NCI-H2196 (cell line): ENCODE measurements at regions not wholly inside any gene's neighbourhood (a gene's known extent, or its start where the extent isn't known, plus 50 kb on each side); places are given as distances from the start of the nearest gene placed in this dataset.

ENCODE experiments used
- DNase-seq: peaks from one replicate; lab custom pipeline; 2025; ENCODE audit not compliant: unreplicated experiment; lab: John Stamatoyannopoulos, UW

DNA sequence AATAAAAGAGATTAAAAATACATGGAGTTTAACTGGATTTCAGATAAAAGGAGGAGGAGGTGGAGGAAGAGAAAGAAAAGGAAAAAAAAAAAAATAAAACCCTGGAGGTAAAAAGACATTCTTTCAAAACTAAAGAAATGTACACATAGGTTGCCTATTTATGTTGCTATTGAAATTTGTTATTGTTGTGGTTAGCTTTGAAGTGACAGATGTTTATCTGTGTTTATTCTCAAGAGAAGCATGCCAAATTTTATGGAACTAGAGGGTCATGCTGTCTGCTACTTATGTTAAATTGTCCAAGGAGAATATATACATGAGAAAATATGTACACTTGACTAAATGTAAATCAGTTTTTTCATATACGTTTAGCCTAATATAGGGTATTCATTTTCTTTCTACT is 653.2 kb downstream of the DCDC2C start:
- DNase-seq = no peak

GRCh38 chr2:4357121-4357520 is 653.7 kb downstream of the DCDC2C start:
- DNase-seq = no peak

DNA sequence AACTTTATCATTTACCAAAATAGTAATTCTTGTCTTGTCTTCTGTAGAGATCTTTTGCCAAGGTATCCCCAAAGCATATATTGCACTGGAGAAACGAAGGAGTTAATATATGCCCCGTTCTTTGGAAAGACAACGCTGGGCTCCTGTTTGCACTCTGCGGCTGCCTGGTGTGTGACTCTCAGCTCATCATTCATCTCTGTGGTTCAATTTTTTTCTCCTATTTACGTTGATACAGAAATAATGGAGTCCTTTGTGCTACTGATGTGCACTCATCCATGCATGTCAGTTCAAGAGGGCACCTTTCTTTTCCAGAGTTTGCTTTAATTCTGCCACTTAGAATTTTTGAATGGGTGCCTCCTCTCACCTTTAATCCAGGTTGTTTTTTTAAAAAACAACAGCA is 655.5 kb downstream of the DCDC2C start:
- peak; percentile 18 for DNase-seq

GRCh38 chr2:4368907-4369306 is 665.5 kb downstream of the DCDC2C start:
- DNase-seq = no peak

GRCh38 chr2:4369826-4370419 is 666.5 kb downstream of the DCDC2C start:
- no peak for DNase-seq

DNA sequence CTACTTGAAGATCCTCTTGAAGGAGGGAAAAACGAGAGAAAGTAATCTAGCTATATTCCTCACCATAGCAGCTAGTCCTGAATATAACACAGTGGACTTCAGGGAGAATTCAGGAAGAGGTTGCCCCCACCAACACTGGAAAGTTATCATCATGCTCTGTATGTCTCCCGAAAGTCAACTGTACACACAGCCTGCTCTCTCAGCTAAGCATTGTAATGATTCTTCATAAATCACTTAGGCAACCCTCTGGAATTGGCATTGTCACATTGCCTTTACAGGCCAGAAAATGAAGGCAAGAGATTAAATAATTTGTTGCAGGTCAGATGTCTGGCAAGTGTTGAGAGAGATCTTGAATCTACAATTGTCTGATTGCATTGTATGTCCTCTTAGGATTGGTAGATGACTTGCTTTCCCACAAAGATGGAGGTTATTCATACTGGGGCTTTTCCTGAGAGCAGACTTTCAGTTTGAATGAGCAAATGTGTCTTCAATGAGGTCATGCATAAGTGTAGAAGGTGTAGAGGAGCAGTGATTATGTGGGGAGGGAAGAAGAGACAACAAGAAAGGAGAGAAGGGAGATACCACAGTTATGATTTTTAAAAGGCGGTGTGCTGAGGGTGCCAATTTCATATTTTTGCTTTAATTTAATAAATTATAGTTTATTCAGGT is 667.2 kb downstream of the DCDC2C start:
- DNase-seq = no peak

- DNase-seq = no peak
Measured at GRCh38 chr2:4381049-4381448, 677.7 kb downstream of the DCDC2C start.

DNA sequence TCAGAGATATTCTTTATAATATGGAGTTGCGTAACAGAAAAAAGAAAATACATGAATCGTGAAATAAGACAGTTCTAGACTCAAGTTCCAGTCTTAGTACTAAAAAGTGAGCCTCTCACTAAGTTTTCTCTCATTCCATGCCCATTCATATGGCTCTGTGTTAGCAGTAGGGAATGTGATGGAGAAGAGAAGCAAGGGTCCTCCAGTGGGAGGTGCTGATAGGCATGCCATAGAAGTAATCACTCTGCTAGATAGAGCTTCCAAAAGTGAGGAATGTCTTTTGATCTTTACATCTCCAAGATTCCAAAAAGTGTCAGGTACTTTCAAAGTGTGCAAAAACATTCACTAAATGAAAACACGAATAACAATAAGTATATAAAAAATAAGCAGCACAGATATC is 678.4 kb downstream of the DCDC2C start:
- no peak for DNase-seq

DNA sequence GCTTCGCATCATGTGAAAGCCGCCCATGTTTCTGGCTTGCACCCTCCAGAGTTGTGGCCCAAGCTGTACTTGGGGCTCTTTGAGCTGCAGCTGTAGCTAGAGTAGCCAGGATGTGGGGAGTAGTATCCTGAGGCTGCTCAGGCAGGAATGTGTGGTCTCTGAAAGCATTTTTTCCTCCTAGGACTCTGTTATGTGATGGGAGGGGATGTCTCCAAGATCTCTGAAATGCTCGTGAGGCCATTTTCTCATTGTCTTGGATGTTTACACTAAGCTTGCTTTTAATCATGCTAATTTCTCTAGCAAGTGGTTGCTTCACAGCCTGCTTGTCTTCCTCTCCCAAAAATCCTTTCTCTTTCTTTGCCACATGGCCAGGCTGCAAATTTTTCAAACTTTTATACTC is 687.6 kb downstream of the DCDC2C start:
- DNase-seq = no peak

- no peak for DNase-seq
Measured at GRCh38 chr2:4404363-4404762, 701.0 kb downstream of the DCDC2C start.

DNA sequence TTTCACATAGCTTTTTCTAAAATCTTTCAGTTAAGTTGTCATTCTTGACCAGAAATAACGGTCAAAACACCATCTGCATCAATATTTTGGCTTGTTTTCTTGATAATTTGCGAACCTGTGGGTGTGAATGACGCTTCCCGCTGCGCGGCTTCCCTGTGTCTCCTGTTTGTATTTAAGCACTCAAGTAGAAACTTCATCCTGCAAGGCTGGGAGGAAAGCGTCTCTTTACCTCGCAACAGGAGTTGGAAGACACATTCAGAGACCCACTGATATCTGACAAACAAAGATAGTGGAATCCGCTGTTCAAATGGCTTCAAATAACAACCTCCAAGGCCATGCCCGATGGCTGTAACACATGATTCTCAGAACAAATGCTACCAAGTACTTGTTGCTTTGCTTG is 704.9 kb downstream of the DCDC2C start:
- DNase-seq = no peak

DNA sequence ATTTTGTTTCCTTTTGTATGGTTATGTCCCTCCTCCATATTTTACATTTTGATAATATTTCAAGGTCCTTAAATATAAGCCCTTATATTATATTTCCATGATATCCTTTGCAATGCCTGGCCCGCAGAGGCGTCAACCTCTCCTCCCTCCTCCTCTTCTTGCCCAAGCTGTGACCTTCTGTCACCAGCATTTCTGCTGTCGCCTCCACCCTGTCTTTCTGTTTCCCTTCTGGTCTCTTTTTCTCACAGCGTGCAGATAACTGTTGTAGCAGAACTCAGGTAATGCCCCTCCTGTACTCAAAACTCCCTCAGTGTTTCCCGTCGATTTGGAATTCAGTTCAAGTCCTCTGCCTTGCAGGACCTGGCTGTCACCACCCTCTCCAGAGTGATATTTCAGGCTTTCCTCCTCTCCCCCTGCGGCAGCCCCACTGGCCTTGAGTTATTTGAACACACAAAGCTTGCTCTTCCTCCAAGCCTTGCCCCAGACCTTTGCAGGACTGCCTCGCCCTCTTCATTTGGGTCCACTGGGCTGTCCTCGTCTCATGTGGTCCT is 709.3 kb downstream of the DCDC2C start:
- no peak for DNase-seq

- DNase-seq = no peak
Measured at GRCh38 chr2:4415171-4415570, 711.8 kb downstream of the DCDC2C start.

DNA sequence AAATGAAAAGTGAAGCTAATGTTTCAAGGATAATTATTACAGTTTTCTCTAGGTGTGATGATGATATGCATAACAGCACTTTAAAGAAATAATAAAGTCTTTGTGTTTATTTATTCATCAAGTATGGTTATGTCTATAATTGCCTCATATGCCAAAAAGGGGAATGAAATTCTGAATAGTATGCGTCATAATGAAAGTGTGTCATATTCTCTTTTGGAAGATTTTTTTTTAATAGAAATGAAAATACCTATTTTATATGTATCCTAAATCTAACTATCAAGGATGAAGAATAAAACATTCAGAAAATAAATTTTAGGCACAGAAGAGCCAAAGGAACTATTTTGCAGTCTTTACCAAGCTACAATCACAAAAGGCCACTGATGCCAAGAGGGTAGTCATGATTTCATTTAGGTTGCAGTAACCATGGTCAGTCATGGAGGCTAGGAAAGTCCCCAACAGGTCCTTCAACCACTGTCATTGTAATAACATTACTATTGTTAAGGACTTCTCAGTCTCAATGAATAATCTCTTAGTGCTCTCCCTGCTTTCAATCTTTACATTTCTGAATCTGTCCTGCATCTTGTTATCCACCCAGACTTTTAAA is 712.5 kb downstream of the DCDC2C start:
- no peak for DNase-seq

DNA sequence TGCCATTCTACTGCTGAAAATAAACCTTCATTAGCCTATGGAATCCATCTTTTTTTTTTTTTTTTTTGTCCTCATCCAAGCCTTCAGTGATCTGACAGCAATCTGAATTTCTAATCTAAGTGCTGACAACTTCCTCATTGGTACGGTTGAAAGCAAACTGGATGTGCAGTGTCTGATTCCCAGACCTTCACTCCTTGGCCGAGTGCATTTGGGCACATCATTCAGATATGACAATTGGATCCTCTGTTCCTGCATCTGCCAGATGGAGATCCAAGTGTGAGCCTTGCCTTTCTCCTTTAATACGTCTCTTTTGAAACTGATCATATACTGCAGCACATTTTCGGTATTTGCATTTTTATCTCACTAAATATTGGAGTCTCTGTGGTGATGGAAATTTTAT is 713.1 kb downstream of the DCDC2C start:
- DNase-seq = no peak

DNA sequence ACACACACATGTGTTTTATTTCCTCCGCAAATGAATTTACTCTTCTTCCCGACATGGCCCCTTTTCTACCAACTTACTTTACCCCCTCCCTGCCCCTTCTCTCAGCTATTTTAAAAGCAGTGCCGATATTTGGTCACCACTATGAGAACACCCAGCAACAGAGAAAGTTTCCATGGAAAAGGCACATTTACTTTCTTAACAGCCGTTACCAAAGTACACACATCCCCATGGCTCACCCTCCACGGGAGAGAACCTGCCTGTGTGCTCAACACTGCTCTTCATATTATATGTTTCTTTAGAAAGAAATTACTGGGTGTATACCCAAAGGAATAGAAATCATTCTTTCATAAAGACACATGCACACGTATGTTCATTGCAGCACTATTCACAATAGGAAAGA is 714.4 kb downstream of the DCDC2C start:
- DNase-seq = no peak

GRCh38 chr2:4420032-4420431 is 716.7 kb downstream of the DCDC2C start:
- DNase-seq = no peak

DNA sequence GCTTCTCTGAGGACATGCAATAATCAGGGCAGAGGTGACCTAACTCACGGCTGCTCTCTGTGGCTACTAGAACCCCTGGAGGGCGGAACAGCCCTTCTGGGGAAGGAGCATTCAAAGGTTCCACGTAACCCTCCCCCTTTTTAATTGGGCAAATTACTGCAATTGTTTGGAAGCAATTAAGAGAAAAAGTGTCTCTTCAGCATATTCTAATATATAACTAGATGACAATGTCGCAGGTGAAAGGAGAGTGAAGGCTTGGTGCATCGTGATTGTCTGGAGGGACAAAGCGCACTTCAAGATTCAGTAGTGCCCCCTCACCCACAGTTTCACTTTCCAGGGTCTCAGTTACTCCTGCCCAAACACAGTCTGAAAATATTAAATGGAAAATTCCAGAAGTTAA is 720.8 kb downstream of the DCDC2C start:
- no peak for DNase-seq

DNA sequence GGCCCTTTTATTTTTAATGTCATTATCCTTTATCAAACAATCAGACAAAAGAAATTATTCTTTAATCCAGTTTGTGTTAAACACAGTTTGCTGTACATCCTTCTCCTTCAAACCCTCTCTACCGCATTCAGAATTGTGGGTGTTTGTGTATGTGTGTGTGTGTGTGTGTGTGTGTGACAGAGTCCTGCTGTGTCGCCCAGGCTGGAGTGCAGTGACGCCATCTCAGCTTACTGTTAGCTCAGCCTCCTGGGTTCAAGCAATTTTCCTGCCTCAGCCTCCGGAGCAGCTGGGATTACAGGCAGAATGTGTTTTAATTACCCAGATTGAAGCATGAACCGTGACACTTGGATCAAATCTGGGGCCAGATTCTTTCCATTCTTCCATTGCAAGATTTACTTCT is 723.7 kb downstream of the DCDC2C start:
- DNase-seq = no peak

GRCh38 chr2:4445821-4446220 is 742.4 kb downstream of the DCDC2C start:
- no peak for DNase-seq

- no peak for DNase-seq
Measured at GRCh38 chr2:4454907-4455306, 751.5 kb downstream of the DCDC2C start.

GRCh38 chr2:4455486-4456155 is 752.2 kb downstream of the DCDC2C start:
- DNase-seq = no peak
